GM10266 (cell line): ENCODE measurements at regions not wholly inside any gene's neighbourhood (a gene's known extent, or its start where the extent isn't known, plus 50 kb on each side); places are given as distances from the start of the nearest gene placed in this dataset.

ENCODE experiments used
- DNase-seq: peaks from one replicate; pipeline ENCODE4 v3.0.0; 2012; ENCODE audit errors: extremely low spot score
- CTCF ChIP-seq: IDR thresholded peaks from 2 replicates; pipeline ENCODE4 v1.5.1; 2012; ENCODE audit warnings: mild to moderate bottlenecking, low read depth; ENCODE audit not compliant: control insufficient read depth, insufficient read depth; ENCODE audit errors: missing control alignments

DNA sequence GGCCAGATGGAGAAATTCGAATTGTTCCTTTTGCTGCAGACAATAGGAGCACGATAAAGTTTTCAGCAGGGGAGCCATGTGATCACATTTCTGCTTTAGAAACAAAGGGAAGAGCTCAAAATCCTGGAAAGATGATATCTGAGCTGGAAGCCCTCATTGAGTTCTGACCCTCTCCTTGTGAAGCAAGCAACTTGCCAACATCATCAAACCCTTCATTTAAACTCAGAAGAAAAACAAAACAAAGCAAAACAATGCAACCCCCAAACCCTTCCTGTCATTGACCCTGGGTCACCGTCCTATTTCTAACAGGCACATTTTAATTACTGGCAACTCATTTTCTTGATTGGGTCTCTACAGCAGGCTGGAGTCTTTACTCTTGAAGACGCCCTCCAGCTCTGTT is 198.3 kb upstream of the ZNF32 start:
- DNase-seq, result no peak
- TF ChIP-seq CTCF, result no peak

DNA sequence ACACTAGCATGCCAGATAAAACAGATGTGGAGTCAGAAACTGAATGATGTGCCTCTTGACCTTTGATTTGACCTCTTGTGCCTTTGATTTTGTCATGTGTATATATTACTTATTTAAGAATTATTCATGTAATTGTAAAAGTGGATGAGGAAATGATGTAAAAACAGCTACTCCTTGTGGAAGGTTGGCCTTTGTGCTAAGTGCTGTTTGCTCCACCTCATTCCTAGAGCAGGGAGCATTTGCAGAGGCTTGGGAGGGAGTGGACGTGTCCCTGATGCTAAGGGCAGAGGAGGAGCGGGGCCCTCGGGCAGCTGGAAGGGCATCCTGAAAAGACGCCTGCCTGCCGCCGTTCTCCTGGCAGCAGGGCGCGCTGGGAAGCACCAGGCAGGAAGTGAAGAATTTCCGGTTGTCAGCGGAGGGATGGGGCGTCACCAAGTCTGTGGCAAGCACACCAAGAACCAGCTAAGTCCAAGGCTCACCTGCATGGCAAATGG is 197.6 kb upstream of the ZNF32 start:
- no peak for DNase-seq
- TF ChIP-seq CTCF, result no peak

- no peak for TF ChIP-seq CTCF
Measured at GRCh38 chr10:43845121-43845520, 196.4 kb upstream of the ZNF32 start.

GRCh38 chr10:43844221-43844620 is 195.5 kb upstream of the ZNF32 start:
- DNase-seq, result no peak
- TF ChIP-seq CTCF, result no peak

More at GRCh38 chr10:43845121-43845520, 196.4 kb upstream of the ZNF32 start:
- no peak for DNase-seq

GRCh38 chr10:43843321-43844101 is 194.8 kb upstream of the ZNF32 start:
- no peak for DNase-seq

DNA sequence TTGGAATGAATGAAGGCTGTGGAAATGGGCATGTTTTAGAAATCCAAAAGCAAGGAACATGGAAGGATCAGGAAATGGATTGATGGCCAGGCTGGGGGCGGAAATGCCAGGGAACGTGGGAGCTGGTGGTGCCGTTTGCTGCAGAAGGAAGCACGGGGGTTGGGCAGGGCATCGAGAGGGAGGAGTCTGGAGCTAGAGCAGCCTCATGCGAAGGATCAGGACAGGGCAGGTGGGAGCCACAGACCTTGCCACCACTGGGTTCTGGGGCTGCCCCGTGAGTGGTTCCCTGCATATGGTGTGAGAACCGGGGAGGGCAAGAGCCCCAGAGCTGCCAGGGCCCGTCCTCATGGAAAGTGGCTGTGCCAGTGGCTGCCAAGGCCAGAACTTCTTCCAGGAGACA is 193.8 kb upstream of the ZNF32 start:
- DNase-seq, result no peak
- no peak for TF ChIP-seq CTCF

More at GRCh38 chr10:43843321-43844101, 194.8 kb upstream of the ZNF32 start:
- no peak for TF ChIP-seq CTCF

DNA sequence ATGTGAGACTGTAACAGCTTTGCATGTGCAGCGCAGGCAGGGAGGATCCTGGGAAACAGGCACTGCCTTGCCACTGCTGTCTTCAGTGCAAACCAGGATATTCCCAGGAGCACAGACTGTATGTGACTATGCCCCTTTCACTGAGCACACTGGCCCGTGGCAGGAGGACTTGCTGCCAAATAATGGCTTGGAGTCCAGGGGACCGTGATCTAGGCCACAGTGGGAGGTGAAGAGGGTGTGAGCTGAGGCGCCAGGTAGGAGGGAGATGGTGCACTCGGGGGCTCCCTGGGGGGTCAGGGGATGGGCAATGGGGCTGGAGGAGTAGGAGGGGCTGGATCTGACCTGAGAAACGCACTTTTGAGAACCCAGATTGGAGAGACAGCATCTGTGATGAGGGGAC is 193.4 kb upstream of the ZNF32 start:
- no peak for DNase-seq
- TF ChIP-seq CTCF, result no peak
